ENCODE measurements at regions not wholly inside any gene's neighbourhood (a gene's known extent, or its start where the extent isn't known, plus 50 kb on each side); places are given as distances from the start of the nearest gene placed in this dataset.

- intact Hi-C loops (cut with micrococcal nuclease), result no loop called here
- Mint-ChIP-seq H3K27me3 (peaks cover 12% of the 10 kb centered on the region), H3K4me3 (no peak overlapping the region), H3K27ac (no peak overlapping the region), H3K9me3 (no peaks in the 10 kb centered on the region), H3K36me3 (ENCODE audit: low read depth) (no peaks in the 10 kb centered on the region), H3K4me1 (ENCODE audit: low read depth) (no peaks in the 10 kb centered on the region)
These were observed 51.0 kb upstream of the MBNL2 start for GRCh38 chr13:97171136-97171535.

Measured in dendritic cell treated with granulocyte-macrophage colony-stimulating factor and Interleukin-4, amounts not matched to agents 40 ng/mL and 50 ng/mL, for 4 days (primary cell).